Activated naive CD4-positive, alpha-beta T cell treated with anti-CD3 and anti-CD28 coated beads for 36 hours (primary cell): ENCODE measurements at regions not wholly inside any gene's neighbourhood (a gene's known extent, or its start where the extent isn't known, plus 50 kb on each side); places are given as distances from the start of the nearest gene placed in this dataset.

Source experiments
- CTCF ChIA-PET: fragments of 350-600 bp; sonication (Branson Sonifier 250); formaldehyde crosslinking; loops from one replicate; lab custom pipeline; 2021; ENCODE audit warnings: antibody characterized with exemption; lab: Charles Lee
- DNase-seq: peaks from one replicate; pipeline ENCODE4 v3.0.0-alpha.2; 2020
- H3K27ac Mint-ChIP-seq: one replicate; pipeline ENCODE4 v1.8.0; 2021; ENCODE audit warnings: mild to moderate bottlenecking, mixed read lengths
- H3K27me3 Mint-ChIP-seq: one replicate; pipeline ENCODE4 v1.8.0; 2021; ENCODE audit warnings: low read depth, mixed read lengths
- H3K36me3 Mint-ChIP-seq: one replicate; pipeline ENCODE4 v1.8.0; 2021; ENCODE audit warnings: low read depth, mixed read lengths
- H3K4me1 Mint-ChIP-seq: one replicate; pipeline ENCODE4 v1.8.0; 2021; ENCODE audit warnings: low read depth, mixed read lengths
- H3K4me3 Mint-ChIP-seq: one replicate; pipeline ENCODE4 v1.8.0; 2021; ENCODE audit warnings: mild to moderate bottlenecking, moderate library complexity, mixed read lengths
- H3K9me3 Mint-ChIP-seq: one replicate; pipeline ENCODE4 v1.8.0; 2021; ENCODE audit warnings: mixed read lengths
- intact Hi-C: fragments of 100-400 bp; cut with micrococcal nuclease; formaldehyde crosslinking; loops from one replicate; pipeline ENCODE4 v1.15.1; 2023

GRCh38 chr14:66115740-66116502 is 370.2 kb upstream of the CCDC196 start:
- intact Hi-C loops, result no loop called here
- Mint-ChIP-seq H3K4me3 (no peak overlapping the region), H3K4me1 (no peaks in the 10 kb centered on the region), H3K36me3 (no peaks in the 10 kb centered on the region), H3K9me3 (no peaks in the 10 kb centered on the region), H3K27ac (no peak overlapping the region), H3K27me3 (no peaks in the 10 kb centered on the region)
- no peak for DNase-seq
- CTCF ChIA-PET, result interaction anchor here (1.6 kb wide), 1 partner anchor 46 kb away, joined by 4 read pairs; no protein-coding TSS in a partner anchor

- intact Hi-C loops, result no loop called here
- Mint-ChIP-seq H3K4me3 (no peak overlapping the region), H3K27ac (no peak overlapping the region), H3K36me3 (no peaks in the 10 kb centered on the region), H3K4me1 (no peaks in the 10 kb centered on the region), H3K9me3 (no peaks in the 10 kb centered on the region), H3K27me3 (no peaks in the 10 kb centered on the region)
- no peak for DNase-seq
- CTCF ChIA-PET, result interaction anchor here (1.6 kb wide), 1 partner anchor 47 kb away, joined by 4 read pairs; no protein-coding TSS in a partner anchor
Measured at GRCh38 chr14:66116732-66117131, 369.4 kb upstream of the CCDC196 start.

- intact Hi-C loops, result no loop called here
- no peaks in the 10 kb centered on the region for H3K27me3 Mint-ChIP-seq
- H3K27ac Mint-ChIP-seq, result no peak overlapping the region
- H3K9me3 Mint-ChIP-seq, result no peaks in the 10 kb centered on the region
- no peaks in the 10 kb centered on the region for H3K4me1 Mint-ChIP-seq
- no peak for DNase-seq
- CTCF ChIA-PET, result no interaction called here
- no peaks in the 10 kb centered on the region for H3K36me3 Mint-ChIP-seq
- no peak overlapping the region for H3K4me3 Mint-ChIP-seq
Measured at GRCh38 chr14:66117600-66117999, 368.6 kb upstream of the CCDC196 start.

GRCh38 chr14:66119606-66120231 is 366.5 kb upstream of the CCDC196 start:
- no peak for DNase-seq
- H3K4me3 Mint-ChIP-seq, result no peak overlapping the region
- H3K9me3 Mint-ChIP-seq, result no peaks in the 10 kb centered on the region
- H3K4me1 Mint-ChIP-seq, result no peaks in the 10 kb centered on the region
- H3K27me3 Mint-ChIP-seq, result no peaks in the 10 kb centered on the region
- H3K36me3 Mint-ChIP-seq, result no peaks in the 10 kb centered on the region
- intact Hi-C loops, result no loop called here
- H3K27ac Mint-ChIP-seq, result no peak overlapping the region
- CTCF ChIA-PET, result no interaction called here

- no peak overlapping the region for H3K27ac Mint-ChIP-seq
- no peaks in the 10 kb centered on the region for H3K4me1 Mint-ChIP-seq
- H3K36me3 Mint-ChIP-seq, result no peaks in the 10 kb centered on the region
- no peaks in the 10 kb centered on the region for H3K9me3 Mint-ChIP-seq
- intact Hi-C loops, result no loop called here
- CTCF ChIA-PET, result no interaction called here
- no peak for DNase-seq
- no peak overlapping the region for H3K4me3 Mint-ChIP-seq
- H3K27me3 Mint-ChIP-seq, result no peaks in the 10 kb centered on the region
Measured at GRCh38 chr14:66120402-66120801, 365.8 kb upstream of the CCDC196 start.

GRCh38 chr14:66121859-66122258 is 364.3 kb upstream of the CCDC196 start:
- Mint-ChIP-seq H3K36me3 (no peaks in the 10 kb centered on the region), H3K27me3 (no peaks in the 10 kb centered on the region), H3K9me3 (no peaks in the 10 kb centered on the region), H3K4me3 (no peak overlapping the region), H3K27ac (no peak overlapping the region), H3K4me1 (no peaks in the 10 kb centered on the region)
- CTCF ChIA-PET, result no interaction called here
- intact Hi-C loops, result no loop called here
- no peak for DNase-seq

- H3K27me3 Mint-ChIP-seq, result no peaks in the 10 kb centered on the region
- intact Hi-C loops, result no loop called here
- no peaks in the 10 kb centered on the region for H3K36me3 Mint-ChIP-seq
- H3K9me3 Mint-ChIP-seq, result no peaks in the 10 kb centered on the region
- DNase-seq, result no peak
- H3K4me1 Mint-ChIP-seq, result no peaks in the 10 kb centered on the region
- H3K4me3 Mint-ChIP-seq, result no peak overlapping the region
- H3K27ac Mint-ChIP-seq, result no peak overlapping the region
- CTCF ChIA-PET, result no interaction called here
Measured at GRCh38 chr14:66129224-66129623, 356.9 kb upstream of the CCDC196 start.

GRCh38 chr14:66131111-66131510 is 355.1 kb upstream of the CCDC196 start:
- H3K27ac Mint-ChIP-seq, result no peak overlapping the region
- H3K36me3 Mint-ChIP-seq, result no peaks in the 10 kb centered on the region
- no peak overlapping the region for H3K4me3 Mint-ChIP-seq
- intact Hi-C loops, result no loop called here
- no peaks in the 10 kb centered on the region for H3K27me3 Mint-ChIP-seq
- H3K9me3 Mint-ChIP-seq, result no peaks in the 10 kb centered on the region
- CTCF ChIA-PET, result no interaction called here
- H3K4me1 Mint-ChIP-seq, result no peaks in the 10 kb centered on the region
- DNase-seq, result no peak

GRCh38 chr14:66133666-66134065 is 352.5 kb upstream of the CCDC196 start:
- H3K27me3 Mint-ChIP-seq, result no peaks in the 10 kb centered on the region
- no peak overlapping the region for H3K4me3 Mint-ChIP-seq
- no peaks in the 10 kb centered on the region for H3K4me1 Mint-ChIP-seq
- no peak overlapping the region for H3K27ac Mint-ChIP-seq
- no peaks in the 10 kb centered on the region for H3K9me3 Mint-ChIP-seq
- no peaks in the 10 kb centered on the region for H3K36me3 Mint-ChIP-seq
- CTCF ChIA-PET, result no interaction called here
- DNase-seq, result no peak
- intact Hi-C loops, result no loop called here

- Mint-ChIP-seq H3K4me3 (no peak overlapping the region), H3K4me1 (no peaks in the 10 kb centered on the region), H3K27ac (no peak overlapping the region), H3K27me3 (no peaks in the 10 kb centered on the region), H3K9me3 (no peaks in the 10 kb centered on the region), H3K36me3 (no peaks in the 10 kb centered on the region)
- CTCF ChIA-PET, result no interaction called here
- DNase-seq, result no peak
- intact Hi-C loops, result no loop called here
Measured at GRCh38 chr14:66135831-66136230, 350.3 kb upstream of the CCDC196 start.

GRCh38 chr14:66137081-66137480 is 349.1 kb upstream of the CCDC196 start:
- Mint-ChIP-seq H3K36me3 (no peaks in the 10 kb centered on the region), H3K27me3 (no peaks in the 10 kb centered on the region), H3K4me1 (no peaks in the 10 kb centered on the region), H3K27ac (no peak overlapping the region), H3K4me3 (no peak overlapping the region), H3K9me3 (no peaks in the 10 kb centered on the region)
- intact Hi-C loops, result no loop called here
- DNase-seq, result no peak
- CTCF ChIA-PET, result no interaction called here

GRCh38 chr14:66139432-66139831 is 346.7 kb upstream of the CCDC196 start:
- DNase-seq, result no peak
- Mint-ChIP-seq H3K9me3 (no peaks in the 10 kb centered on the region), H3K27me3 (no peaks in the 10 kb centered on the region), H3K4me1 (no peaks in the 10 kb centered on the region), H3K27ac (no peak overlapping the region), H3K4me3 (no peak overlapping the region), H3K36me3 (no peaks in the 10 kb centered on the region)
- intact Hi-C loops, result no loop called here
- CTCF ChIA-PET, result no interaction called here
